Ureter (tissue), 1 donor: ENCODE measurements at regions not wholly inside any gene's neighbourhood (a gene's known extent, or its start where the extent isn't known, plus 50 kb on each side); places are given as distances from the start of the nearest gene placed in this dataset.
"Not testable (repeated sequence)": the region's sequence is repeated elsewhere in the genome, so short reads cannot be mapped to it uniquely, and the experiment has no call there.

Experiments
- DNase-seq: peaks from one replicate; pipeline ENCODE4 v3.0.0-alpha.2; 2020; ENCODE audit warnings: low spot score
- donor health status: DM: yes; HTN: yes; CAD: no.

DNA sequence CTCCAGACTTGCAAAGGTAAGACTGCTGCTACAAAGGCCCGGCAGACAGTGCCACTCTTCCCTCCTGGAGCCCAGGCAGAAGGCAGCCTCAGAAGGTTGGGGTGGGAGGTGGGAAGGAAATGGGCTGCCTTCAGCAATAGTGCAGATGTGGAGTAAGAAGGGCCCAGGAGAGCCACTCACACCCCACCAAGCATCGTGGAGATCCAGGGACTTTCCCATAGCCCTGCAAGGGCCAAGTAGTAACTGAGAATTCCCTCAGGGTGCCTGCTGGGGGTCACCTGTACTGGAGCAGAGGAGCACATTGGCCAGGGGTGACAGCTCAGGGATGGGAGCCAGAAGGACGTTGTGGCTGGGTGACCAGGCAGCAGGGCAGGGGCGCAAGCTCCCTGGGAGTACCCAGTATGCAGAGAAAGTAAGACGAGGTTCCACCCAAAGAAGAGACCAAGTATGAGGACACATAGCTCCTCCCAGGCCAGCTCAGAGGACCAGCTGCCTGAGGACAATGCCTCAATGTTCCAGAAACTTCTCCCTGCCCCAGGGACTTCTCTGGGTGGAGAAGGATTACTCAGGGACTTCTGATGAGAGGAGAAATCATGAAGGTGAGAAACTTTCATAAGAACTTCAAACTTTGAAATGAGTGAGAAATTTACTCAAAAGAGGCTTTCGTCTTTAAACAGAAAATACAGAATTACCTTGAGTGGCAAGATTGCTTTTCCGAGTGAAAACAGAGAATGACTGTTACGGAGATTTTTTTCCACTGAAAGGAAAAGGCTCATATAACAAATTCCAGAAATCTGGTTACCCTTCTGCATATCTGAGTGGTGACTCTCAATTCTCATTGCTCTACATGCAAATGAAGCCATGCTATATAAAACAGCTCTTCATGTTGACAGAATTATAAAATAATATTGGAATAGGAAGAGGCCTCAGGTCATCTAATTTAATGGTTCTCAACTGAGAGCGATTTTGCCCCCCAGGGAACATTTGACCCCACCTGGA is 87.9 kb upstream of the TRIO start:
- DNase-seq: no peak

DNA sequence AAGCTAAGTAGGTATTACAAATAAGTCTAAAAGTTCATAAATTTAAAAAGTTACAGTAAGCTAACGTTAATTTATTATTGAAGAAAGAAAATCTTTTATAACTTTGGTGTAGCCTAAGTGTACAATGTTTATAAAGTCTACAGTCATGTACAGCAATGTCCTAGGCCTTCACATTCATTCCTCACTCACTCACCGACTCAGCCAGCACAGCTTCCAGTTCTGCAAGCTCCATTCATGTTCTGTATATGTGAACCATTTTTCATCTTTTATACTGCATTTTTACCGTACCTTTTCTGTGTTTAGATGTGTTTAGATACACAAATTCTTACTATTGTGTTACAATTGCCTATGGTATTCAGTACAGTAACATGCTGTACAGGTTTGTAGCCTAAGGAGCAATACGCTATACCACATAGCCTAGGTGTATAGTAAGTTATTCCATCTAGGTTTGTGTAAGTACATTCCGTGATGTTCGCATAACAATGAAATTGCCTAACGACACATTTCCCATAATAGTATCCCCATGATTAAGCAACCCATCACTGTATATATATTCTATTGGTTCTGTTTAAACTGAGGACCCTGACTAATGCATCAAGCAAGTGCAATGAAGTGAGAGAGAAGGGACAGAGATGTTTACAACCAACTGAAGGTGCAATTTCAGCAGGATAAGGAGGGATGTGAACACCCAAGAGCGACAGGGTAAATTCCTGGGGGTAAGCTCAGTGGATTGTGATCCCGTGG is 88.9 kb upstream of the TRIO start:
- no peak for DNase-seq

GRCh38 chr5:14050821-14051220 is 92.3 kb upstream of the TRIO start:
- no peak for DNase-seq

GRCh38 chr5:14048434-14048833 is 94.7 kb upstream of the TRIO start:
- no peak for DNase-seq

DNA sequence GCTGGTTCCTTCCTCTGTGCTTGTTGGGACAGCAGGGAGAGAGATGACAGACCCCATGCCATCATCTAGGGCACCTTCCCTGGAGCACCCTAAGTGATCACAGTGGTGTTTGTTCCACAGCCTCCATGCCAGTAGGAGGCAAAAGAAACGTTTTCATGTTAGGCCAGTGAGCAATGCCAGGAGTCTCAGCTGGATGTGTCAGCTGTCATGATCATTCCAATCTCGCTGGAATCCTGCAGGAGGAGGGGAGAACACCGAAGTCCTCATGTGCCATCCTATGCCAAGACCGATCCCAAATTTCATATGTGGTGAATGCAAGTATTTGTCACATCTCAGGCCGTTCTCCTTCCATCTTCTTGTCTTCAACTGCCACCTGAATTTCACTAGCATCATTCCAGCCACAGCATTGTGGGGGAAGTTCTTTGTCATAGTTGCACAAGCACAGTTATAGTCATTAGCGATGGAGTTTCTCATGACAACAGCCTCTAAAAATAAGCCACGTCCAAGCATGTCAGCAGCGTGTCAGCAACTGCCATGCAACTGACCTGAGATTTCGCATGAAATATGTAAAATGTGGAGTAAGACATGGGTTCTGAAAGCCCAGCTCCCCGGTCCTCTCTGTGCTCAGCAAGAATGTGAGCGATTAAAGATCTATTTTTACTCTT is 97.2 kb upstream of the DNAH5 start:
- no peak for DNase-seq

GRCh38 chr5:14040542-14040941 is 96.1 kb upstream of the DNAH5 start:
- DNase-seq: no peak

DNA sequence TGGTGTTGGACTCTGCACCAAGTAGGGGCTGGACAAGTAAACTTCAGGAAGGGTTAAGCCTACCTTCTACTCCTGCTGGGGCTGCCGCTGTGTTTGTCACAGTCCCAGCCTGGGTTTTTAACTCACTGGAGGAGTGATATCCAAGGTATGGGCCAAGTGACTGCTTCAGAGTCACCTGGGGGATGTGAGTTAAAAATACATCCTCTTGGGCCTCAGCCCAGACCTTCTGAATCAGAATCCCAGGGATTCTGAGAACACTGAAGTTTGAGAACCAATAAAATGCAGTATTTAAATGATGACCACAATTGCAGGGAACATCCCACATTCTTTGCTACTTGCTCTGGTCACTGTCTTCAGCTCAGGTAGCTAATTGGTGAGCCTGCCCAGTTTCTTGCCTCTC is 95.1 kb upstream of the DNAH5 start:
- DNase-seq: no peak

GRCh38 chr5:14039063-14039462 is 94.6 kb upstream of the DNAH5 start:
- no peak for DNase-seq

- DNase-seq: no peak
Observed at GRCh38 chr5:14038341-14038959, 94.0 kb upstream of the DNAH5 start.

DNA sequence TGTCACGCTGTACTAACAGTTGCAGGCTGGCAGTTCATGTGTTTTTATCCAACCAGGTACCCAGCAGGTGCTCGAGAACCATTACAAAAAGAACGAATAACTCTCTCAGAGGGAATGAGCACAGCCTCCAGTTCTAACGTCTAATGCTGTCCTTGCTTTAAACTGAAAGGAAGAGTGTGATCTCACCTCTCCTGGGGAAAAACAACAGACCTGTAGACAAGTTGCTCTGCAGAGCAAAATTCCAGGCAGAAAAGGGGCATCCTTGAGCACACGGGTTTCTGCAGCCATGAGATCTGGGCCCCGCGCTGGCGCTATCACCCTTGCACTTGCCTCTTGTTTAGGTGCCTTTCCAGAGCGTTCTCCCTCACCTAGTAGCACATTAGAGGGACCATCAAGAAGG is 92.5 kb upstream of the DNAH5 start:
- DNase-seq: no peak

DNA sequence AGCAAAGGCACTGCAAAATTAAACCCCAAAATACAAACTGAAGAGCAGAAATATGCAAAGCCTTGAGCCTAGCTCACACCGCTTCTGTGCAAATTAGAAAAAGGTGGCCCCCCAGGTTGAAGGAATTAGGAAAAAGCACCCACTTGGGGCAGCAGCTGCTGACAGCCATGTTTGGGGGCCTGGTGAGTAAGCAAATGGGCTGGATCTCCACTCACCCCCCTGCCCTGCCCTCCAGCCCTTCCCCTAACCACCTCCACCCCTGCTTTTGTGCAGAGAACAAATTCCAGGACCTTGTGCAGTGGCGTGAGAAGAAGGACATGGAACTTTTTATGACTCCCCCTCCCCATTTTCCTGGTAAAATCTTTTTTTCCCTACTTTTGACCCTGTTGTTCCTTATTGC is 92.0 kb upstream of the DNAH5 start:
- no peak for DNase-seq

DNA sequence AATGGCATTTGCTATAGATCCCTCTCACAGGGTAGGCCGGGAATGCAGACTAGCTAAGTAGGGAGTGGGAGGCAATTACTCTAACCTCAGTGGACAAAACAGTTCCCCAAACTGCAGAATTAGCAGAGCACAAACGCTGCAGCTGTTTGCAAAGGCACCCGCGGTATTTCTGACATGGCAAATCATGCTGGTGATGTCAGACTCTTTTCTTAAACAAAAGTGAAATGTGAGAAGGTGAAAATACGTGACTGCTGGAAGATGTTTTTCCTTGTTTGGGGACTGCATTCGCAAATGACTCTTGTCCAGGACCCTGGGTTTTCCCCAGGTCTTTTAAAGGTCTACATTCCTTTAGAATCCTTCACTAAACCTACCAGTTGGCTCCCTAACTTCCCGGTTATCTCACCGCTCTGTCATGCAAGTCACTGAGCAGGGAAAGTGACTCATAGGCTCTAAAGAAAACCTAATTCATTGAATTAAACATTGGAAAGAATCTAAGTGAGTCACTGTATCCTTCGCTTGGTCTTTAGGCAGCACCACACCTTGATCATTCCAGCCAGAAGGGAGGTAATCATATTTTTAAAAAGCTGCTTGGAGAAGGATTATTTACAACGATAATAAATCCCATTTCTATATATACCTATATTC is 91.5 kb upstream of the DNAH5 start:
- DNase-seq: no peak

- DNase-seq: no peak
Observed at GRCh38 chr5:14034963-14035362, 90.5 kb upstream of the DNAH5 start.

DNA sequence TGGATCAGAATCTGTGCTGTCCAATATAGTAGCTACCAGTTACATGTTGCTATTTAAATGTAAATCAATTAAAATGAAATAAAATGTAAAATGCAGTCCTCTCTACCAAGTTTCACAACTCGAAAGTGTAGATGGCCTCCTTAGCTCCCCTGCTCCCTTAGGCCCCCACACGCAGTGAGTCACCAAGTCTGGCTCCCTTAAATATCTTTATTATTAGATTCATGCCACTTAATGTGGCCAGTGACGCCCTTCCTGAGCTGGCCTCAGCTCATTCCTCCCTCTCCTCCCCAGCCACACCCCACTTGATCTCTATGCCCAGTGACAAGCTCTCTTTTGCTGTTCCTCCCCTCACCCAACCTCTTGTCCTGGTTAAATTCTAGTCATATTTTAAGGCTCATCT is 88.4 kb upstream of the DNAH5 start:
- DNase-seq: no peak

- DNase-seq: peak; percentile 38
Observed at GRCh38 chr5:14028938-14029584, 84.6 kb upstream of the DNAH5 start.

DNA sequence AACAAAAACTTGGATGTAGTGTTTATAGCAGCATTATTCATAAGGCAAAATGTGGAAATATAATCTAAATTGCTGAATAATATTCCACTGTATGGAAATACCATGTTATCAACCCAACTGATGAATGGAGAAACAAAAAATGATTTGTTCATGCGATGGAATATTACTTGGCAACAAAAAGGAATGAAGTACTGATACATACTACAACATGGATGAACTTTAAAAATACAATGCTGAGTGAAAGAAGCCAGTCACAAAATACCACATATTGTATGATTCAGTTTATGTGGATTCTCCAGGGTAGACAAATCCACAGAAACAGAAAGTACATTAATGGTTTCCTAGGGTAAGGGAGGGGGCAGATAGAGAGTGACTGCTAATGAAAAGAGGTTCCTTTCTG is 83.7 kb upstream of the DNAH5 start:
- DNase-seq: no peak

- peak; percentile 62 for DNase-seq
Observed at GRCh38 chr5:14025569-14026286, 81.2 kb upstream of the DNAH5 start.

DNA sequence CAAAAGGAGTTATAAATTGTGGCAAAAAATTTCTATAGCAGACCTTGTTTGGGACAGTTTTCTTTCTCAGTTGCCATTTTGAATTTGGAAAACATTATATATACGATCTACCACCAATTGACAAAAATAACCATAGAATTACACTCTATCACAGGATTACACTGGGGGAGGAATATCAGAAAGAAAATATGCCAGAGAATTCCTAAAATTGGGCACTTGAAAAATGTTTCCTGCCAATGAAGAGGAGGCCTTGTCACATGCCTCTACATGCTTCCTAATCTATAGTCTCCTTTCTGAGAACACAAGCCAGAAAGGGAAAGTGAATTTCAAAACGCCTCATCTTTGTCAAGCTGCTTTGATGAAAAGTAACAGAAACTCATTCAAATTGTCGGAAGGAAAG is 78.5 kb upstream of the DNAH5 start:
- no peak for DNase-seq

DNA sequence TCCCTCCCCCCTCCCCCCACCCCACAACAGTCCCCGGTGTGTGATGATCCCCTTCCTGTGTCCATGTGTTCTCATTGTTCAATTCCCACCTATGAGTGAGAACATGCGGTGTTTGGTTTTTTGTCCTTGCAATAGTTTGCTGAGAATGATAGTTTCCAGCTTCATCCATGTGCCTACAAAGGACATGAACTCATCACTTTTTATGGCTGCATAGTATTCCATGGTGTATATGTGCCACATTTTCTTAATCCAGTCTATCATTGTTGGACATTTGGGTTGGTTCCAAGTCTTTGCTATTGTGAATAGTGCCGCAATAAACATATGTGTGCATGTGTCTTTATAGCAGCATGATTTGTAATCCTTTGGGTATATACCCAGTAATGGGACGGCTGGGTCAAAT is 76.5 kb upstream of the DNAH5 start:
- DNase-seq: not testable (repeated sequence)

DNA sequence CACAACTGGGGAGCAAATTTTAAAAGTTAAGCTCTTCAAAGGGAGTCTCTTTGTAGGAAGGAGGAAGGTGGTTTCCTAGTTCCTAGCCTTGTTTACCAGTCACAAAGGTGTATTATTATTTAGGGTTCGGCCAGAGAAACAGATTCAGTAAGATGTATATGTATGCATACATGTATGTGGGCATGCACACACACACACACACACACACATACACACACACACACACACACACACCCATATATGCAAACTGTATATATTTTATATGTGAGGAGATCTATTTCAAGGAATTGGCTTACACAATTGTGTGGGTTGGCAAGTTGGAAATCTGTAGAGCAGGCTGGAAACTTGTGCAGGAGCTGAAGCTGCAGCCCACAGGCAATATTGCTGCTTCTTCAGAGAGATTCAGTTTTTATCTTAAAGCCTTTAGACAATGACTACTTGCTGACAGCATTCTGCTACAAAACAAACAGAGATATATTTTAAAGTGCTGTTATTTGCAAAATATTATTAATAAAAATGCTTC is 75.3 kb upstream of the DNAH5 start:
- no peak for DNase-seq
